Trophoblast cell (in vitro differentiated cells and primary cell): ENCODE measurements at regions not wholly inside any gene's neighbourhood (a gene's known extent, or its start where the extent isn't known, plus 50 kb on each side); places are given as distances from the start of the nearest gene placed in this dataset.

Source experiments
- DNase-seq, 2 donors: peaks; one replicate each; pipeline ENCODE4 v3.0.0-alpha.2; 2016
- H2AFZ ChIP-seq: 2 replicates; pipeline ENCODE4 v1.6.1; 2013; ENCODE audit warnings: low read length, moderate library complexity, mild to moderate bottlenecking; ENCODE audit not compliant: insufficient read depth, poor library complexity
- H2AK5ac ChIP-seq: 2 replicates; pipeline ENCODE4 v1.6.1; 2013; ENCODE audit warnings: mild to moderate bottlenecking, low read length
- H2BK120ac ChIP-seq: 2 replicates; pipeline ENCODE4 v1.6.1; 2013; ENCODE audit warnings: low read length, mild to moderate bottlenecking, moderate library complexity; ENCODE audit not compliant: insufficient read depth, poor library complexity
- H2BK12ac ChIP-seq: 2 replicates; pipeline ENCODE4 v1.6.1; 2013; ENCODE audit warnings: mild to moderate bottlenecking, low read length, moderate library complexity
- H2BK5ac ChIP-seq: 2 replicates; pipeline ENCODE4 v1.6.1; 2013; ENCODE audit warnings: low read length, low read depth, moderate library complexity, mild to moderate bottlenecking; ENCODE audit not compliant: poor library complexity
- H3K14ac ChIP-seq: 2 replicates; pipeline ENCODE4 v1.6.1; 2013; ENCODE audit warnings: mild to moderate bottlenecking, low read length
- H3K18ac ChIP-seq: 2 replicates; pipeline ENCODE4 v1.6.1; 2013; ENCODE audit warnings: mild to moderate bottlenecking, low read length
- H3K23ac ChIP-seq: 2 replicates; pipeline ENCODE4 v1.6.1; 2013; ENCODE audit warnings: low read length
- H3K27ac ChIP-seq: 2 replicates; pipeline ENCODE4 v1.5.1; 2013; ENCODE audit warnings: low read depth, mild to moderate bottlenecking, inconsistent platforms, low read length, moderate library complexity
- H3K27me3 ChIP-seq: 2 replicates; pipeline ENCODE4 v1.6.1; 2013; ENCODE audit warnings: inconsistent platforms, mild to moderate bottlenecking, low read length, moderate library complexity; ENCODE audit not compliant: insufficient read depth
- H3K36me3 ChIP-seq, 2 experiments: 1 replicate in 1 of 2; 2 replicates in 1 of 2; pipeline ENCODE4 v1.6.1; 2013; ENCODE audit warnings: low read length in 2 of 2, mild to moderate bottlenecking in 2 of 2, moderate library complexity in 1 of 2; ENCODE audit not compliant: insufficient read depth in 2 of 2, control insufficient read depth in 1 of 2
- H3K4ac ChIP-seq: 2 replicates; pipeline ENCODE4 v1.6.1; 2013; ENCODE audit warnings: low read depth, mild to moderate bottlenecking, low read length, moderate library complexity
- H3K4me1 ChIP-seq, 2 experiments: 1 replicate in 1 of 2; 2 replicates in 1 of 2; pipeline ENCODE4 v1.6.1; 2013; ENCODE audit warnings: low read length in 2 of 2, mild to moderate bottlenecking in 2 of 2, moderate library complexity in 1 of 2; ENCODE audit not compliant: insufficient read depth in 2 of 2, control insufficient read depth in 1 of 2
- H3K4me2 ChIP-seq: 2 replicates; pipeline ENCODE4 v1.6.1; 2013; ENCODE audit warnings: inconsistent platforms, mild to moderate bottlenecking, low read length, moderate library complexity
- H3K4me3 ChIP-seq: 2 replicates; pipeline ENCODE4 v1.5.1; 2013; ENCODE audit warnings: mild to moderate bottlenecking, low read depth, low read length, inconsistent platforms
- H3K79me1 ChIP-seq: one replicate; pipeline ENCODE4 v1.6.1; 2013; ENCODE audit warnings: low read length
- H3K79me2 ChIP-seq: 2 replicates; pipeline ENCODE4 v1.6.1; 2013; ENCODE audit warnings: low read length, mild to moderate bottlenecking; ENCODE audit not compliant: control insufficient read depth, insufficient read depth, poor library complexity
- H3K9ac ChIP-seq: 2 replicates; pipeline ENCODE4 v1.6.1; 2013; ENCODE audit warnings: mild to moderate bottlenecking, low read length
- H3K9me3 ChIP-seq: 2 replicates; pipeline ENCODE4 v1.6.1; 2013; ENCODE audit warnings: low read depth, mild to moderate bottlenecking, control low read depth, inconsistent platforms, low read length; ENCODE audit not compliant: insufficient read depth
- H4K12ac ChIP-seq: 2 replicates; pipeline ENCODE4 v1.6.1; 2013; ENCODE audit warnings: low read depth, mild to moderate bottlenecking, low read length, moderate library complexity
- H4K8ac ChIP-seq: 2 replicates; pipeline ENCODE4 v1.6.1; 2013; ENCODE audit warnings: low read depth, mild to moderate bottlenecking, low read length, moderate library complexity
- H4K91ac ChIP-seq: one replicate; pipeline ENCODE4 v1.6.1; 2013; ENCODE audit warnings: low read depth, mild to moderate bottlenecking, low read length, moderate library complexity
- WGBS: extraction: QIAGEN DNeasy Blood & Tissue Kit; methylation state at CpG from one replicate; pipeline ENCODE4 v1.1.7; 2013; ENCODE audit warnings: missing lambda C conversion rate; ENCODE audit not compliant: insufficient read length, insufficient coverage; ENCODE audit errors: extremely low coverage; 5-methylcytosine and 5-hydroxymethylcytosine counted together

GRCh38 chr22:48362721-48363404 is 1464.8 kb downstream of the BRD1 start:
- no peaks in the 10 kb centered on the region for H3K79me2 ChIP-seq
- H2AK5ac ChIP-seq = no peak overlapping the region
- no peak overlapping the region for H3K18ac ChIP-seq
- peak overlapping the region; percentile 46 for H3K4me3 ChIP-seq
- H4K12ac ChIP-seq = no peak overlapping the region
- H3K4me1 ChIP-seq = no peaks in the 10 kb centered on the region
- H3K9me3 ChIP-seq = peaks cover 3% of the 10 kb centered on the region
- no peaks in the 10 kb centered on the region for H3K79me1 ChIP-seq
- no peak overlapping the region for H2BK120ac ChIP-seq
- H3K14ac ChIP-seq = no peak overlapping the region
- H2AFZ ChIP-seq = no peak overlapping the region
- H3K9ac ChIP-seq = no peak overlapping the region
- H3K4me2 ChIP-seq = no peak overlapping the region
- no peak overlapping the region for H3K27ac ChIP-seq
- no peak for DNase-seq
- no CpG with 5 or more reads among the region's 15 CpGs for WGBS
- no peak overlapping the region for H3K23ac ChIP-seq
- H4K91ac ChIP-seq = no peak overlapping the region
- no peak overlapping the region for H2BK5ac ChIP-seq
- no peak overlapping the region for H4K8ac ChIP-seq
- H3K4ac ChIP-seq = no peak overlapping the region
- no peaks in the 10 kb centered on the region for H3K27me3 ChIP-seq
- no peaks in the 10 kb centered on the region for H3K36me3 ChIP-seq
- no peak overlapping the region for H2BK12ac ChIP-seq

- H3K14ac ChIP-seq = no peak overlapping the region
- no peak for DNase-seq
- no peak overlapping the region for H3K27ac ChIP-seq
- H3K23ac ChIP-seq = no peak overlapping the region
- no peaks in the 10 kb centered on the region for H3K36me3 ChIP-seq
- H4K91ac ChIP-seq = no peak overlapping the region
- H3K9me3 ChIP-seq = peaks cover 3% of the 10 kb centered on the region
- H3K4ac ChIP-seq = no peak overlapping the region
- no peak overlapping the region for H3K18ac ChIP-seq
- H3K79me1 ChIP-seq = no peaks in the 10 kb centered on the region
- H3K27me3 ChIP-seq = no peaks in the 10 kb centered on the region
- H2BK120ac ChIP-seq = no peak overlapping the region
- H3K4me2 ChIP-seq = no peak overlapping the region
- H2BK5ac ChIP-seq = no peak overlapping the region
- H2AK5ac ChIP-seq = no peak overlapping the region
- H2BK12ac ChIP-seq = no peak overlapping the region
- no peak overlapping the region for H3K9ac ChIP-seq
- H3K79me2 ChIP-seq = no peaks in the 10 kb centered on the region
- H3K4me1 ChIP-seq = no peaks in the 10 kb centered on the region
- H2AFZ ChIP-seq = no peak overlapping the region
- H3K4me3 ChIP-seq = no peak overlapping the region
- H4K8ac ChIP-seq = no peak overlapping the region
- 100% methylated on average over 1 of the region's 1 CpG for WGBS
- H4K12ac ChIP-seq = no peak overlapping the region
Measured at GRCh38 chr22:48361099-48361639, 1466.5 kb downstream of the BRD1 start.

DNA sequence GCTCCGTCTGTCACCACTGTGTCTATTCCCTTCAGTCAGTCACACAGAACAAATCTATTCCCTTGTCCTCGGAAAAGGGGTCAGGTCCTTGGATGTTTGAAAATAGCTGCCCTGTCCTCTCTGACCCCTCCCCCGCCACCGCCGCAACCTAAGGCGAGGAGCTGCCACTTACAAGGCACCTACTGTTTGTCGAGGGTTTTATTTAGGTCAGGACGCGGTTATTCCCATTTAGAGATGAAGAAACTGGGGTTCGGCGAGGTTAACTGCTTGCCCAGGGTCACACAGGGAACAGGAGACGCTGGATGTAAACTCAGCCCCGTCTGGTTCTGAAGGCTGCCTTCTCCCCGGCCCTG is 1468.1 kb downstream of the BRD1 start:
- Histone ChIP-seq H3K14ac (no peak overlapping the region), H2BK120ac (no peak overlapping the region), H3K27ac (no peak overlapping the region), H3K4me1 (no peaks in the 10 kb centered on the region), H3K27me3 (no peaks in the 10 kb centered on the region), H4K91ac (no peak overlapping the region), H3K36me3 (no peaks in the 10 kb centered on the region), H2AFZ (no peak overlapping the region), H4K8ac (no peak overlapping the region), H3K79me1 (no peaks in the 10 kb centered on the region), H3K9me3 (peaks cover 3% of the 10 kb centered on the region), H3K18ac (no peak overlapping the region), H3K9ac (no peak overlapping the region), H3K79me2 (no peaks in the 10 kb centered on the region), H2BK12ac (no peak overlapping the region), H3K4me3 (no peak overlapping the region), H2BK5ac (no peak overlapping the region), H3K4ac (no peak overlapping the region), H2AK5ac (no peak overlapping the region), H3K4me2 (no peak overlapping the region), H3K23ac (no peak overlapping the region), H4K12ac (no peak overlapping the region)
- DNase-seq = no peak
- WGBS = no CpG with 5 or more reads among the region's 14 CpGs

GRCh38 chr22:48358886-48359612 is 1468.6 kb downstream of the BRD1 start:
- H3K14ac ChIP-seq = no peak overlapping the region
- WGBS = no CpG with 5 or more reads among the region's 18 CpGs
- H2BK12ac ChIP-seq = no peak overlapping the region

More at GRCh38 chr22:48358886-48359612, 1468.6 kb downstream of the BRD1 start:
- H3K4me3 ChIP-seq = no peak overlapping the region
- no peak overlapping the region for H4K12ac ChIP-seq
- H2BK5ac ChIP-seq = no peak overlapping the region
- no peak overlapping the region for H3K4me2 ChIP-seq
- H3K4ac ChIP-seq = no peak overlapping the region
- no peaks in the 10 kb centered on the region for H3K79me2 ChIP-seq
- no peak overlapping the region for H3K23ac ChIP-seq
- H2AFZ ChIP-seq = no peak overlapping the region
- H2AK5ac ChIP-seq = no peak overlapping the region
- H3K18ac ChIP-seq = no peak overlapping the region
- no peaks in the 10 kb centered on the region for H3K79me1 ChIP-seq
- H2BK120ac ChIP-seq = no peak overlapping the region
- no peak overlapping the region for H3K27ac ChIP-seq
- DNase-seq = no peak
- H4K91ac ChIP-seq = no peak overlapping the region
- no peak overlapping the region for H3K9ac ChIP-seq
- no peaks in the 10 kb centered on the region for H3K36me3 ChIP-seq
- no peak overlapping the region for H4K8ac ChIP-seq
- no peaks in the 10 kb centered on the region for H3K4me1 ChIP-seq
- no peaks in the 10 kb centered on the region for H3K27me3 ChIP-seq
- H3K9me3 ChIP-seq = peaks cover 3% of the 10 kb centered on the region
